ENCODE measurements at regions not wholly inside any gene's neighbourhood (a gene's known extent, or its start where the extent isn't known, plus 50 kb on each side); places are given as distances from the start of the nearest gene placed in this dataset.
"Not testable (repeated sequence)": the region's sequence is repeated elsewhere in the genome, so short reads cannot be mapped to it uniquely, and the experiment has no call there.

DNA sequence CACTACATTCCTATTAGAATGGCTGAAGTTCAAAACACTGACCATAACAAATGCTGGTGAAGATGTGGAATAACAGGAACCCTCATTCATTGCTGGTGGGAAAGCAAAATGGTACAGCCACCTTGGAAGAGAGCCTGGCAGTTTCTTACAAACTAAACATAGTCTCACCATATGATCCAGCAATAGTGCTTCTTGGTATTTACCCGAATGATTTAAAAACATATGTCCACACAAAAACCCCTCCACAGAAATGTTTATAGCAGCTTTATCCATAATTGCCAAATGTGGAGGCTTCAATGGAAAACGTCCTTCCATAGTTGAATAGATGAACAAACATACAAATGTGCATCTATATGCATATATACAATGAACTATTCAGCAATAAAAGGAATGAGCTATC lies 330.8 kb downstream of the BTBD3 start:
- Histone ChIP-seq H3K4me2 (no peak overlapping the region), H3K4me1 (0 out of 20 replicates have a peak, but pooled peaks cover 0 to 2% (median 0%) of the 10 kb centered on the region in 10 experiments), H3K27me3 (no peaks in the 10 kb centered on the region), H3K9me3 (replicated peaks in 1 of 11) (peaks cover 0 to 3% (median 0%) of the 10 kb centered on the region in 11 experiments; a peak in 1 of 22 replicates), H3K36me3 (no peaks in the 10 kb centered on the region), H3K4me3 (no peak overlapping the region), H3K27ac (no peak overlapping the region), H4K20me1 (no peaks in the 10 kb centered on the region), H3K9ac (no peak overlapping the region)
- no peak for TF ChIP-seq Cebpa-rat (IDR thresholded peaks at IDR 0.05)

DNA sequence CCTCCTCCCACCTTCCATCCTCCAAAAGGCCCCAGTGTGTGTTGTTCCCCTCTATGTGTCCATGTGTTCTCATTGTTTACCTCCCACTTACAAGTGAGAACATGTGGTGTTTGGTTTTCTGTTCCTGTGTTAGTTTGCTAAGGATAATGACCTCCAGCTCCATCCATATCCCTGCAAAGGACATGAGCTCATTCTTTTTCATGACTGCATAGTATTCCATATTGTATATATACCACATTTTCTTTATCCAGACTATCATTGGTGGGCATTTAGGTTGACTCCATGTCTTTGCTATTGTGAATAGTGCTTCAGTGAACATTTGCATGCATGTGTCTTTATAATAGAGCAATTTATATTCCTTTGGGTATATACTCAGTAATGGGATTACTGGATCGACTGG lies 333.0 kb downstream of the BTBD3 start:
- not testable (repeated sequence) for H3K27me3 ChIP-seq; H3K9ac ChIP-seq; H3K9me3 ChIP-seq (replicated peaks in 1 of 11); H3K4me2 ChIP-seq; H4K20me1 ChIP-seq; H3K36me3 ChIP-seq; H3K4me3 ChIP-seq; H3K27ac ChIP-seq
- peaks cover 0 to 10% (median 0%) of the 10 kb centered on the region in 10 experiments; a peak in 2 of 20 replicates for H3K4me1 ChIP-seq

DNA sequence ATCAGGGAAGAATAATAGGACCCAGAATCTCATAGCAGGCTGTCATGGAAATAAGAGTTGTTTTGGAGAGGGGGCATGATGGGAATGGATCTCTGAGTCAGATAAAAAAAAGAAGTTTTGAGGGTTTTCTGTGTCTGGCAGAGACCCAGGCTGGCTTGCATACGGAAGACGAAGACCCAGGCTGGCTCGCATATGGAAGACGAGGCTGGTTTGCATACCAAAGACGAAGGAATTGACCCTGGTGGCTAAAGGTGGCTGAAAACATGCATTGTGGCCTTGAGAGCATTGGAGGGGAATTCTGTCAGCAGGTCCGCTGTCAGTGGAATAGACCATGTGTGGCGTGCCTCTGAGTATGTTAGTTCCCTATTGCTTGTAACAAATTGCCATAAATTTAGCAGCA lies 335.1 kb downstream of the BTBD3 start:
- Histone ChIP-seq H4K20me1 (no peaks in the 10 kb centered on the region), H3K27me3 (no peaks in the 10 kb centered on the region), H3K4me3 (no peak overlapping the region), H3K36me3 (no peaks in the 10 kb centered on the region), H3K9ac (no peak overlapping the region), H3K4me2 (no peak overlapping the region), H3K27ac (no peak overlapping the region), H3K9me3 (replicated peaks in 1 of 11) (peaks cover 0 to 3% (median 0%) of the 10 kb centered on the region in 11 experiments; a peak in 1 of 22 replicates), H3K4me1 (peaks cover 0 to 10% (median 0%) of the 10 kb centered on the region in 10 experiments; a peak in 2 of 20 replicates)
- no peak for TF ChIP-seq Cebpa-rat (IDR thresholded peaks at IDR 0.05)

DNA sequence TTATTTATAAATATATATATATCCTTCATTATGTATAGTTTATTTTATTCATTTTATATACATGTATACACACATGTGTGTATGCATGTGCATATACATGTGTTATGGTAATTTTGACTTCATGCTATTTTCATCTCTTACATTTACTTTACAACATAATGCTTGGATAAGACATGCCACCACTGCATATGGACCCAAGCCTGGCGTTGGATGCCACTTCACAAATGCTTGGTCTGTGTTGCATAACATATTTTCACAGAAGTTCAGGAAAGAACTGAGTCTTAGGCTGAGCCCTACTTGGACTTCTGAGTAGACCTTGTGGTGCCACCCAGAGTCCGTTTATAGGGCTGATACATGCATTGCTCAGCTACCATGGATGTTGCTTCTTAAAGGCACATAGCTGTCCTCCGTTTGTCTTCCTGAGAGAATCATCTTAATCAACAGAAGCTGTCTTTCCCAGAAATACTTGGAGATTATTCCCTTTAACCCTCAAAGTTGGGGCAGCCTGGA lies 337.8 kb downstream of the BTBD3 start:
- no peak for TF ChIP-seq Cebpa-rat (IDR thresholded peaks at IDR 0.05)
- no peaks in the 10 kb centered on the region for H3K36me3 ChIP-seq
- peaks cover 0 to 3% (median 0%) of the 10 kb centered on the region in 11 experiments; a peak in 1 of 22 replicates for H3K9me3 ChIP-seq (replicated peaks in 1 of 11)
- no peaks in the 10 kb centered on the region for H4K20me1 ChIP-seq
- H3K27ac ChIP-seq, result no peak overlapping the region
- no peak overlapping the region for H3K4me3 ChIP-seq
- H3K27me3 ChIP-seq, result no peaks in the 10 kb centered on the region
- no peak overlapping the region for H3K9ac ChIP-seq
- peaks cover 0 to 10% (median 0%) of the 10 kb centered on the region in 10 experiments; a peak in 2 of 20 replicates for H3K4me1 ChIP-seq
- H3K4me2 ChIP-seq, result no peak overlapping the region

DNA sequence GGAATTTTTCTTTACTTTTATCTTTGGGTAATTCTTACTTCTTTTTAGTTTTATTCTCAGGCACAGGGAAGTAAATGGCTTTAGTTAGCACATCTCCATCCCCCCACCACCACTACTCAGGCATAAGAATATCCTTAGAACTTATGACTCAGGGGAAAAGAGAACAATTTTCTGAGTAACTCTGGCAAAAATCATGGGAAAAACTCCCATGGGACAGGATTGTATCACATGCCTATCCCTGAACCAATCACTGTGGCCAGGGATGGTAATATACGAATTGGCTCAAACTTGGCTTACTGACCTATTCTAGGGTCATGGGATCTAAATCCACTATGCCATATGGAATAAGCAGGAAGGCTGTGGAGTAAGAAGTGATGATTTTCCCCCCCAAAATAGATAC lies 339.1 kb downstream of the BTBD3 start:
- TF ChIP-seq Cebpa-rat (IDR thresholded peaks at IDR 0.05), result no peak
- Histone ChIP-seq H3K4me1 (peaks cover 0 to 10% (median 0%) of the 10 kb centered on the region in 10 experiments; a peak in 2 of 20 replicates), H3K4me3 (no peak overlapping the region), H3K9me3 (replicated peaks in 1 of 11) (no peaks in the 10 kb centered on the region), H3K36me3 (no peaks in the 10 kb centered on the region), H4K20me1 (no peaks in the 10 kb centered on the region), H3K9ac (no peak overlapping the region), H3K4me2 (no peak overlapping the region), H3K27me3 (no peaks in the 10 kb centered on the region), H3K27ac (no peak overlapping the region)

DNA sequence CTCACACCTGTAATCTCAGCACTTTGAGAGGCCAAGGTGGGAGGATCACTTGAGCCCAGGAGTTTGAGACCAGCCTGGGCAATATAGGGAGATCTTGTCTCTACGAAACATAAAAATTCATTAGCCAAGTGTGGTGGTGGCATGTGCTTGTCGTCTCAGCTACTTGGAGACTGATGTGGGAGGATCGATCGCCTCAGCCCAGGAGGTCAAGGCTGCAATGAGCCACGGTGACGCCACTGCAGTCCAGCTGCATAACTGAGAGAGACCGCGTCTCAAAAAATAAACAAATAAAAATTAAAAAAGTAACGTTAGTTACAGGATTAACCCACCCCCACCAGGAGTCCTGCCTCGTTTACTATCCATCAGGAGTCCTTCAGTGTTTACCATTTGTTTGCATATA lies 345.1 kb downstream of the BTBD3 start:
- TF ChIP-seq Cebpa-rat (IDR thresholded peaks at IDR 0.05), result no peak
- no peak overlapping the region for H3K9ac ChIP-seq
- no peak overlapping the region for H3K4me3 ChIP-seq
- no peak overlapping the region for H3K4me2 ChIP-seq
- no peaks in the 10 kb centered on the region for H3K9me3 ChIP-seq (replicated peaks in 1 of 11)
- H3K27ac ChIP-seq, result no peak overlapping the region
- H3K4me1 ChIP-seq, result peaks cover 0 to 13% (median 9%) of the 10 kb centered on the region in 10 experiments; a peak in 11 of 20 replicates
- no peaks in the 10 kb centered on the region for H4K20me1 ChIP-seq
- H3K27me3 ChIP-seq, result no peaks in the 10 kb centered on the region
- H3K36me3 ChIP-seq, result no peaks in the 10 kb centered on the region

DNA sequence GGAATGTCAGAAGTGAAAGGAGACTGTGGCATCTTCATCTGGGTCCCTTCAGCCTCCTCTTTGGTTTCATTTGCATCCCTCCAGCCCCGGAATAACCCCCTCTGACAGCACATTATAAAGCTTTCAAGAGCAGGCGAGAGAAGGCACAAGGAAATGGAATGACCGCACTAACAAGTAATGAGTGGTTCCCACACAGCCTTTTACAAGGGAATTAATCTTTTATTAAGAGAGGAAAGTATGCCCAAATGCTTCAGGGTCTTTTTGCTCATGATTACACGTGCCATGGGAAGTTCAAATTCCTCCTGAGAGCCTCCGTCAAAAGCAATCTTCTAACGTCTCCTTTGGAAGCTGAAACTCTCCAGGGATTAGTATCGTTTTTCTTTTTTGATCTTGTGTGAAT lies 347.0 kb downstream of the BTBD3 start:
- H4K20me1 ChIP-seq, result no peaks in the 10 kb centered on the region
- H3K4me3 ChIP-seq, result no peak overlapping the region
- H3K36me3 ChIP-seq, result no peaks in the 10 kb centered on the region
- H3K27me3 ChIP-seq, result no peaks in the 10 kb centered on the region
- H3K4me1 ChIP-seq, result peaks cover 0 to 13% (median 9%) of the 10 kb centered on the region in 10 experiments; a peak in 11 of 20 replicates
- peak overlapping the region in 8 of 11 experiments; percentile 16 to 59 (median 44); a peak in 13 of 22 replicates for H3K4me2 ChIP-seq
- no peak overlapping the region for H3K27ac ChIP-seq
- H3K9me3 ChIP-seq (replicated peaks in 1 of 11), result no peaks in the 10 kb centered on the region
- no peak overlapping the region for H3K9ac ChIP-seq
- TF ChIP-seq Cebpa-rat (IDR thresholded peaks at IDR 0.05), result no peak

DNA sequence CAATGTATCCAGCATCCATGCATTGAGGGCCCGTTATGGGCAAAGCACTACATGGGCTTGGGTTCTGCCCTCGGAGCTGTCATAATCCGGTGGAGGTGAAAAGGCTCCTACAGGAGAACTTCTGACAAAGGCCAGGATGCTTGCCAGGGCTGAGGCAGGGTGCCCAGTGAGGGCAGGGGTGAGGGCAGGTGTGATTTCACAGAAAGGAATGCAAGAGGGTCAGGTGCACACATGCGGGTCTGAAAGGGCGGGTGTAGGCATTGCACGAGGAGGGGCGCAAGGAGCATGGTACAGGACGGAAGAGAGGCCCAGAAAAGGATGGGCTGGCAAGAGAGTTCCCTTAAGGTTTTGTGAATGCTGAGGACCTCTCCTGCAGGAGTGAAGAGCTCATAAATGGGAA lies 348.0 kb downstream of the BTBD3 start:
- Histone ChIP-seq H3K36me3 (no peaks in the 10 kb centered on the region), H4K20me1 (no peaks in the 10 kb centered on the region)
- TF ChIP-seq Cebpa-rat (IDR thresholded peaks at IDR 0.05), result no peak

DNA sequence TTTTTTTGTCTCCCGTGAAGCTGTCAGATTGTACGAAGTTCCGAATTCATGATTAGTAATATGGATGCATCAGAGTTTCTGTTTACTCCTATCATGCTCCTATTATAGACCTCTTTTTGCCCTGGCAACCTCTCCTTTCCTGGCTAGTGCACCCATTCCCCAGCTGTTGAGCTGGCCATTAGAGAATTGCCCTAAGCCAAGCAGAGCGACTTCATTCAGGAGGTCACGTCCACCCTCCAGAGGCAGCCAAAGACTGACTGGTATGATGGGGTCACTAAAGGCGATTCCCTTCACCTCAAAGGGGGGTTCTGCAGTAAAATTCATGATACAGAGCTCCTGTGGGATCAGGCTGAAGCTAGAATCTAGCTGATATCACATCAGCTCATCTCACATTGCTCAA lies 351.9 kb downstream of the BTBD3 start:
- Histone ChIP-seq H3K9ac (no peak overlapping the region), H3K4me3 (no peak overlapping the region), H3K27me3 (no peaks in the 10 kb centered on the region), H3K4me2 (no peak overlapping the region), H3K36me3 (no peaks in the 10 kb centered on the region), H3K27ac (no peak overlapping the region), H4K20me1 (no peaks in the 10 kb centered on the region), H3K9me3 (replicated peaks in 1 of 11) (no peaks in the 10 kb centered on the region), H3K4me1 (peaks cover 0 to 10% (median 8%) of the 10 kb centered on the region in 10 experiments; a peak in 11 of 20 replicates)
- no peak for TF ChIP-seq Cebpa-rat (IDR thresholded peaks at IDR 0.05)

More for the DNA sequence above, 348.0 kb downstream of the BTBD3 start:
- Histone ChIP-seq H3K4me3 (no peak overlapping the region), H3K27me3 (no peaks in the 10 kb centered on the region), H3K27ac (no peak overlapping the region), H3K9ac (no peak overlapping the region), H3K4me1 (peaks cover 0 to 13% (median 9%) of the 10 kb centered on the region in 10 experiments; a peak in 11 of 20 replicates), H3K9me3 (replicated peaks in 1 of 11) (no peaks in the 10 kb centered on the region), H3K4me2 (no peak overlapping the region)

DNA sequence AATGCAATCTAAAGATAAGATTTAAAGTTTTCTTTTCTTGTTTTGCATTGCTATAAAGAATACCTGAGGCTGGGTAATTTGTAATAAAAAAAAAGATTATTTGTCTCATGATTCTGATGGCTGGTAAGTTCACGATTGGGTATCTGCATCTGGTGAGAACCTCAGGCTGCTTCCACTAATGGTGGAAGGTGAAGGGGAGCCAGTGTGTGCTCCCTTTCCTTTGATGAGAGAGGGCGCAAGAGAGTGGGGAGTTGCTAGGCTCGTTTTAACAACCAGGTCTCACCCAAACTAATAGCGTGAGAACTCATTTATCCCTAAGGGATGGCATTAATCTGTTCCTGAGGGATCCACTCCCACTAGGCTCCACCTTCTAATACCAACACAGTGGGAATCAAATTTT lies 353.2 kb downstream of the BTBD3 start:
- TF ChIP-seq Cebpa-rat (IDR thresholded peaks at IDR 0.05), result no peak
- Histone ChIP-seq H4K20me1 (no peaks in the 10 kb centered on the region), H3K9ac (no peak overlapping the region), H3K9me3 (replicated peaks in 1 of 11) (no peaks in the 10 kb centered on the region), H3K27me3 (no peaks in the 10 kb centered on the region), H3K27ac (no peak overlapping the region), H3K4me3 (no peak overlapping the region), H3K36me3 (no peaks in the 10 kb centered on the region), H3K4me1 (no peaks in the 10 kb centered on the region), H3K4me2 (no peak overlapping the region)

All from BLaER1 treated with 17β-estradiol and CSF1 and Interleukin-3, amounts not matched to agents 10 nM and 100 nM (cell line).